Breast epithelium (tissue), 3 donors: ENCODE measurements at regions not wholly inside any gene's neighbourhood (a gene's known extent, or its start where the extent isn't known, plus 50 kb on each side); places are given as distances from the start of the nearest gene placed in this dataset.

Source experiments
- CTCF ChIP-seq, 3 donors: fragments of 450-650 bp; IDR thresholded peaks; one replicate each; pipeline ENCODE4 v1.5.1; 2016 to 2017; ENCODE audit warnings: antibody characterized with exemption in 3 of 3, mild to moderate bottlenecking in 3 of 3, moderate library complexity in 3 of 3
- POLR2A ChIP-seq: fragments of 450-650 bp; IDR thresholded peaks from one replicate; pipeline ENCODE4 v1.6.1; 2016; ENCODE audit warnings: antibody characterized with exemption, mild to moderate bottlenecking, moderate library complexity
- POLR2AphosphoS5 ChIP-seq, 3 donors: sonication (generic); formaldehyde crosslinking; IDR thresholded peaks; one replicate each; pipeline ENCODE4 v1.6.1; 2017; ENCODE audit warnings: antibody characterized with exemption in 3 of 3

- TF ChIP-seq CTCF (IDR thresholded peaks at IDR 0.05) (no peak), POLR2A (no peak), POLR2AphosphoS5 (IDR thresholded peaks at IDR 0.05) (no peak)
Measured at GRCh38 chr14:101458741-101459550, 102.3 kb upstream of the DIO3 start.
